AG10803 (cell line): ENCODE measurements at regions not wholly inside any gene's neighbourhood (a gene's known extent, or its start where the extent isn't known, plus 50 kb on each side); places are given as distances from the start of the nearest gene placed in this dataset.
"Not testable (repeated sequence)": the region's sequence is repeated elsewhere in the genome, so short reads cannot be mapped to it uniquely, and the experiment has no call there.

Experiments used
- DNase-seq: peaks from one replicate; pipeline ENCODE4 v3.0.0; 2010; ENCODE audit warnings: low read depth
- H3K4me3 ChIP-seq: 2 replicates; pipeline ENCODE4 v1.5.1; 2011; ENCODE audit warnings: mild to moderate bottlenecking, low read length, control low read depth
- TF ChIP-seq, protein P1 (sequence below): conservative IDR thresholded peaks from 2 replicates; pipeline ENCODE4 v1.5.1; 2011; ENCODE audit warnings: mild to moderate bottlenecking, low read length, control low read depth, inconsistent platforms

DNA sequence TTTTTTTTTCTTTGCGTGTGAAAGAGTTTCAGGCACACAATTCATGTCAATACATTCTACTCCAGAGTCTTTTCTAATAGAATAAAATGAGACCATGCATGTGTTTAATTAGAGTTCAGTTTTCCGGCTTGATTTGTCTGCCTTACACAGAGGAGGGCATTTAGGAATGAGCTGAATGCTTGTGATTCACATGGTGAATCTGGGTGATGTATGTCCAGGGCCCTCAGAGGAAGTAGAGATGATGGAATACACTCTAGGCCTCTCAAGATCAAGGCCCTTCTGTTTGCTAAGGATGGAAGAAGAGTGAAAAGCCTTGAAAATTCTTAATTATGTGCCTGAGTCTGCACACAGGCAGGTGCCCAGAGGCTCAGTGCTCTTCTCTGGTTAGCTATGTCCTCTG is 71.0 kb upstream of the CYRIA start:
- H3K4me3 ChIP-seq, result no peak overlapping the region
- TF ChIP-seq, protein P1, sequence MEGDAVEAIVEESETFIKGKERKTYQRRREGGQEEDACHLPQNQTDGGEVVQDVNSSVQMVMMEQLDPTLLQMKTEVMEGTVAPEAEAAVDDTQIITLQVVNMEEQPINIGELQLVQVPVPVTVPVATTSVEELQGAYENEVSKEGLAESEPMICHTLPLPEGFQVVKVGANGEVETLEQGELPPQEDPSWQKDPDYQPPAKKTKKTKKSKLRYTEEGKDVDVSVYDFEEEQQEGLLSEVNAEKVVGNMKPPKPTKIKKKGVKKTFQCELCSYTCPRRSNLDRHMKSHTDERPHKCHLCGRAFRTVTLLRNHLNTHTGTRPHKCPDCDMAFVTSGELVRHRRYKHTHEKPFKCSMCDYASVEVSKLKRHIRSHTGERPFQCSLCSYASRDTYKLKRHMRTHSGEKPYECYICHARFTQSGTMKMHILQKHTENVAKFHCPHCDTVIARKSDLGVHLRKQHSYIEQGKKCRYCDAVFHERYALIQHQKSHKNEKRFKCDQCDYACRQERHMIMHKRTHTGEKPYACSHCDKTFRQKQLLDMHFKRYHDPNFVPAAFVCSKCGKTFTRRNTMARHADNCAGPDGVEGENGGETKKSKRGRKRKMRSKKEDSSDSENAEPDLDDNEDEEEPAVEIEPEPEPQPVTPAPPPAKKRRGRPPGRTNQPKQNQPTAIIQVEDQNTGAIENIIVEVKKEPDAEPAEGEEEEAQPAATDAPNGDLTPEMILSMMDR, result no peak
- DNase-seq, result no peak

DNA sequence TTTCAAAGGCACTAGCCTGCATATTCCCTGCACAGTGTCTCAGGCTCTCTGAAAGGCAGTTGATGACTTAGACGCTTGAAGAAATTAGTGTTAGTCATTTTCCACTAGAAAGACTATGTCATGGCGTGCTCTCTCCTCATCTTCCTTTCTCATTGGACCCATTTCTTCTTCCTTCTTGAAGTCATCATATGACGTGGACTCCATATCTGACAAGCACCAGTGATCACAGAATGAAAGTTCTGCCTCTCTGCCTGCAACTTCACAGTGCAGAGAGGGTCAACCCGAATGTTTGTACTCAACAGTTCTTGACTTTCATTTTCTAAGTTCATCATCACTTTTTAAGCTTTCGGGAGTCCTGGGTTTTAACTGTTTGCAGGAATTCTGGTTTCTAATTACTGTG is 63.7 kb upstream of the CYRIA start:
- TF ChIP-seq, protein P1, result no peak
- no peak for DNase-seq
- H3K4me3 ChIP-seq, result no peak overlapping the region

DNA sequence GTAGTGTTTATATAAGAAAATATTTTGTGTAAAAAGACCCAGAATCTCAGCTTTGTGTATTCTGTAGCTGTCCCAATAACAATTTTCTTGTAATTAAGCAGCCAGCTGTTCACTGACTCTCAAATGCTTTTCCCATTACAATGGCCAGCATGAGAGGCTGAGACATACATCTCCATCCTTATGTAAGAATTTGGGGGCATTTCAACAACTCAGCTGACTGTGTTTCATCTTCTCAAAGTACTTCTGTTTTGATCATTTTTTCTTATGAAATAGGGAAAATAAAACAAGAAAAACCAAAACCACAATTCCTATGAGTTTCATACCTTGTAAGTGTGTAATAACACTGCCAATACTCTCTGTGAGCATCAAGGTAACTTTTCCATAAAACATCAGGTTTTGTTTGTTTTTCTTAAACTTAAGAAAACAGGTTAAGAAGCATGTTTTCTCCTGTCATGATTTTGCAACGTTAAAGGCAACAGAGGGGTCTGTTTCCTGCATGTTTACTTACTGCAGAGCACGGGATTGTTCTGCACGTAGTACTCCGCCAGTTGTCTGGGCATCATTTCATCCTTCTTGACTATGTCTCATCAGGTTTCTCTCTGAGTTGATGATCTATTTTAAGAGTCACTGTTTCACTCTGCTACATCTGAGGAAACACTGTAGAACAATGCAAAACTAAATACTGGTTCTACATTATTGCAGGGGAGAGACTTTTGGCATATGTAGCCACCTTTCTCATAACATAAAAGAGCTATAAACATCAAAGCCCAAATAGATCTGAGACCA is 62.9 kb upstream of the CYRIA start:
- DNase-seq, result no peak
- TF ChIP-seq, protein P1, result no peak
- no peak overlapping the region for H3K4me3 ChIP-seq

DNA sequence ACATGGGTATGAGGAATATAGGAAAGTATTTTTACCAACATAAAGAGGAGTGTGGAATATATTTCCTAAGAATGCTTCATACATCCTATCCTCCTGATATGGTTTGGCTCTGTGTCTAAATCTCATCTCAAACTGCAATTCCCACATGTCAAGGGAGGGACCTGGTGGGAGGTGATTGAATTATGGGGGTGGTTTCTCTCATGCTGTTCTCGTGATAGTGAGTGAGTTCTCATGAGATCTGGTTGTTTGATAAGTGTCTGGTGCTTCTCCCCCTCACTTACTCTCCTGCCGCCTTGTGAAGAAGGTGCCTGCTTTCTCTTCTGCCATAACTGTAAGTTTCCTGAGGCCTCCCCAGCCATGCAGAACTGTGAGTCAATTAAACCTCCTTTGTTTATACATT is 62.2 kb upstream of the CYRIA start:
- DNase-seq, H3K4me3 ChIP-seq: not testable (repeated sequence)

DNA sequence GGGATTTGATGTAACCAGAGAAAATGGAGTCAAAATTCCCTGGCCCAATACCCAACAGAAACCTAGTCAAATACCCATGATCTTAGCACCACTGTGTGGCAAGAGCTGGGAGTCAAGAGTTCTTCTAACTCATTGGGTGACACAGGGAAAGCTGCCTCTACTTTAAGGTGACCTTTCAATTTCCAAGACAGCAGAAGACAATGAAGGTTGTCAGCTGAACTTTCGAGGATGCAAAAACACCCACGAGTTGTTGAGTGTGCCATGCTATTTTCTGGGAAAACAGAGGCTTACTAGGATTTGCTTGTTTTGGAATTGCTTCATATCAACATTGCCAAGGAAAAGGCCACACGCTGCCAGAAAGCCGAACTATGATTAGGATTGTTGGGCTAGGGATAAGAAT is 61.6 kb upstream of the CYRIA start:
- TF ChIP-seq, protein P1, result 0 out of 2 replicates have a peak, but pooled peaks have one; percentile 5
- no peak overlapping the region for H3K4me3 ChIP-seq
- DNase-seq, result no peak

DNA sequence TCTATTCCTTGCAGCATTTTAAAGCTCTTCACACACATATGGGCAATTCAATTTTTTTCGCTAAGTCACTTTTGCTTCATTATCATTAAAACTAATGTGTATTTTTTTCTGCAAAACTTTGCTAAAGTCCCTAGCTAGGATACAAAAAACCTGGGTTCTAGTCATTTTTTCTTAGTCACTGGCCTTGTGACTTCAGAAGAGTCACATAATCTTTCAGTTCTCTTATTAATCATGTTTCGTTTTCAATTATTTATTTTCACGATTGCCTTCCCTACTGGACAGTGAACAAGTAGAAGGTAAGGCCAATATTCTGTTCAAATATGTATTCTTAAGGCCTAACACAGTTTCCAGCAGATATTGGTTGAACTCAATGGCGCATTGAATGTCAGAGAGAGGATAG is 60.9 kb upstream of the CYRIA start:
- H3K4me3 ChIP-seq, result no peak overlapping the region
- DNase-seq, result no peak
- TF ChIP-seq, protein P1, result no peak

DNA sequence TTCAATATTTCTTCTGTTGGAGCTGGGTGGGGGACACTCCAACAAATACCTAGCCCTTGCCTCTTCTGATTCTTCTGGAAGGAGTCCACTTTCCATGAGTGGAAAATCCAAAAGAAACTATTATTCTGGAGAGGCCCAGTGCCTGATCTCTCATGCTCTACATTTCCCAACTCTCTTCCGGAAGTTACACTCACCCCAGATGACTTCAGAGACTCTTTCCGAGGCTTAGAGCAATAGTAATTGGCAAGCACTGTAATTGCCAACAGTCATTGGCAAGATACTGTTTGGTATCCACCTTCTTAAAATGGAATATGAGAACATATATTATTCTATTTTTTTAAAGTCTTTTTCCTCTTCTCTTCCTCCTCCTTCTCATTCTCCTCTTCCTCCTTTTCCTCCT is 60.5 kb upstream of the CYRIA start:
- H3K4me3 ChIP-seq, result no peak overlapping the region
- TF ChIP-seq, protein P1, result no peak
- no peak for DNase-seq
